GM19324 (cell line): ENCODE measurements at regions not wholly inside any gene's neighbourhood (a gene's known extent, or its start where the extent isn't known, plus 50 kb on each side); places are given as distances from the start of the nearest gene placed in this dataset.

Experiments used
- ATAC-seq: cut with Tn5 transposase; IDR thresholded peaks from one replicate; pipeline ENCODE4 v1.9.1; 2021; ENCODE audit warnings: mild to moderate bottlenecking, moderate library complexity; ENCODE audit not compliant: unreplicated experiment, low FRiP score

- no peak for ATAC-seq
Observed at GRCh38 chr5:4537489-4537888, 602.6 kb upstream of the ADAMTS16 start.

DNA sequence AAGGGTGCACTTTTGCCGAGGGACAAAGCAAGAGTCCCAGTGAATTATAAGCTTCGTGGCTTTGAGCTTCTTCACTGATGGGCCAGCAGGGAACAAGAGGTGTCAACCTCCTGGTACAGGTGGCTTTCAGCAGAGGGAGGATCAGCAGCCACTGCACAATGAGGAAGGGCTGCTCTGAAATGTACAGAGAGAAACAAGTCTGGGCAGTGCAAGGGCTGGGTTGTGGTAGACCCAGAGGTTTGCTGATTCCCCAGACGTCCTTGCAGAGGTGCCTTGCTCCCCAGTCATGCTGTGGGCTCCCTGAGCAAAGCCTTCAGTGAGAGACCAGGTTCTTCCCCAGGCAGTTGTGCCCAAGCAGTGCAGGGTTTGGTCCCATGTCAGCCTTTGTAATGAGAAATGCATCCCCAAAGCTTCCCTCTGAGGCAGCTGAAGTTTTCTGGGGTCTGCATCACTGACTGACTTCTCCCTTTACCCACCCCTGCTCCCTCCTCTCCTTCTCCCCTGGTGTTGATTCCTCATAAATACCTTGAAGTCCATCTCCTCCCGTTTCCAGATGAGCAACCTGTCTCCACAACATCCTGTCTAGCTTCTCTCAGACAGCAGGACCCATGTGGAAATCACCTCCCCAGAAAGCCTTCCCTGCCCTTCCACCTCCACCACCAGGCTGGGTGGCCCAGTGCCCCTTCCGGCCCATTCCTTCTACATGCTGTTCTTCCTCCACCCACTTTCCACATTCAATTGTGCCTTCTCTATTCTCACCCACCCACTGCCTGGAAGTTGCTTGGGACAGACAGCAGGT, 599.6 kb upstream of the ADAMTS16 start:
- no peak for ATAC-seq

DNA sequence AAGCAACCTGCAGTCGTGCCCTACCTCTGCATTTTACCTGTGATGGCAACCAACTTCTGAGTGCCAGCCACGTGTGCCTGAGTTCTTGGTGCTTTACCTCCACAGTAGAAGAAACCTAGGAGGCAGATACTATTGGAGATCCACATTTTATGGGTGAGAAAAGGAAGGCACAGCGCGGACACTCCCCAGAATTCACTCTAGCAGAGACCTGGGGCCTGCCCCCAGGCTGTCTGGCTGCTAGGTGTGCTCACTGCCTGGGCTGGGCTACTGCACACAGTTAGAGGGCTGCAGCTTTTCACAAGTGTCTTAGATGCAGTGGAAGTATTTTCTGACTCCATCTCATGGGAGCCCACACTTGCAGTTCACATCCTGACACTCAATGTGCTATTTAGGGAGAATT, 598.8 kb upstream of the ADAMTS16 start:
- no peak for ATAC-seq

GRCh38 chr5:4542145-4542778, 597.9 kb upstream of the ADAMTS16 start:
- no peak for ATAC-seq

DNA sequence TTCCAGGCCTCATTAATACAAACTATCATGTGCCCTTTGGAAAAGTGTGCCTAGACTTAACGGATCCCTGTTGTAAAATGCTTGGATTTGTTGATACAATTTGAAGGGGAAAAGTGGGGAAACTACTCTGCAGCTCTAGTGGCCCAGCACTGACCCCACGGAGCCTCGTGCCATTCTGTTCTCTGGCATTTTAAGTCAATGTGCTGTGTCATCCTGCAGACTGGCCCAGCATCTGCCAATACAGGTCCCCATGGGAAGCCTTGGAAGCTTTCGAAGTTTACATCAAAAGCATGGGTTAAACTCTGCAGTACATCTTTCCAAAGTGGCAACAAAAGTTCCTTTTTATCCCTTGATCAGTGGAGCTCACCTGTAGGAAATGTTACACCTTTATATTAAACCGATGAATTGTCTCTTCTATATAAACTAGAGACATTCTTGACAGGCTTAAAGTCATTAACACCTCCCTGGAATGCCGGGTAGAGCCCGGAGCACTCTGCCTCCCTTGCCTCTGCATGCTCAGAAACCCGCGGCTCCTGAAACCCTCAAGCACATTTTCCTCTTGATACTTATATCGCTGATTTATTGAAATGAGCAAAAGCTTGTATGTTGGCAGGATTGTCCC, 596.0 kb upstream of the ADAMTS16 start:
- no peak for ATAC-seq

DNA sequence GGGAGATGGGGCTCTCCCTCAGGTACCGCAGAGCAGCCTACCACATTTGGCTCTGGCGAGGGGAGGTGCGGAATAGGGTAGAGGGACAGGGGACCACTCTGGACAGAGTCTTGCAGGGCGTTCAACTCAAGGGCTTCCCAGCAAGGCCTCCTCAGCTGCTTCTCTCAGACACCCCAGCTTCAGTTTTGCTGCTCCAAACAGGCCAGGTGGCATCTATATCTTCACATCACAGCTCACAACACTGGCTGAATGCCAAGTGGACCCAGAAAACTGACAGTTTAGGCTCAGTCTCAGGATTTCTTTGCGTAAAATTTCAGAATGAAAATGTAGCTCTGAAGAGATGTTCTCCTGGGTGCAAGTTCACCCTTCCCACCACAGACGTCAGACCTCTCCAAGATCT, 592.6 kb upstream of the ADAMTS16 start:
- ATAC-seq, result no peak

GRCh38 chr5:4548341-4548740, 591.8 kb upstream of the ADAMTS16 start:
- ATAC-seq, result no peak

DNA sequence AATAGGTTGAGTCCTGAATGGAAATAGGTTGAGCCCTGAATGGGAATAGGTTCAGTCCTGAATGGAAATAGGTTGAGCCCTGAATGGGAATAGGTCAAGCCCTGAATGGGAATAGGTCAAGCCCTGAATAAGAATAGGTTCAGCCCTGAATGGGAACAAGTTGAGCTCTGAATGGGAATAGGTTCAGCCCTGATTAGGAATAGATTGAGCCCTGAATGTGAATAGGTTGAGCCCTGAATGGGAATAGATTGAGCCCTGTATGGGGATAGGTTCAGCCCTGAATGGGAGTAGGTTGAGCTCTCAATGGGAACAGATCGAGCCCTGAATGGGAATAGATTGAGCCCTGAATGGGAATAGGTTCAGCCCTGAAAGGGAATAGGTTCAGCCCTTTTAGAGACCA, 590.8 kb upstream of the ADAMTS16 start:
- no peak for ATAC-seq

DNA sequence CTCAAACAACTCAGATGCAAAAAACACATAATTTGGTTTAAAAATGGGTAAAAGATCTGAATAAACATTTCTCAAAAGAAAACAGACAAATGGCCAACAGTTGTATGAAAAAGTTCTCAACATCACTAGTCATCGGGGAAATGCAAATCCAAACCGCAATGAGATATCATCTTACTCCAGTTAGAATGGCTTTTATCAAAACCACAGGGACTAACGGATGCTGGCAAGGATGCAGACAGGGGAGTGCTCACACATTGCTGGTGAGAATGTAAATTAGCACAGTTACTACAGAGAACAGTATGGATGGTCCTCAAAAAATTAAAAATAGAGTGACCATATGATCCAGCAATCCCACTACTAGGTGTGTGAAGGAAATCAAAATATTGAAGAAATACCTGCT, 589.1 kb upstream of the ADAMTS16 start:
- no peak for ATAC-seq

GRCh38 chr5:4553130-4553529, 587.0 kb upstream of the ADAMTS16 start:
- no peak for ATAC-seq

GRCh38 chr5:4553978-4554377, 586.2 kb upstream of the ADAMTS16 start:
- ATAC-seq, result no peak

- no peak for ATAC-seq
Observed at GRCh38 chr5:4555725-4556285, 584.3 kb upstream of the ADAMTS16 start.

GRCh38 chr5:4561403-4561802, 578.7 kb upstream of the ADAMTS16 start:
- no peak for ATAC-seq

DNA sequence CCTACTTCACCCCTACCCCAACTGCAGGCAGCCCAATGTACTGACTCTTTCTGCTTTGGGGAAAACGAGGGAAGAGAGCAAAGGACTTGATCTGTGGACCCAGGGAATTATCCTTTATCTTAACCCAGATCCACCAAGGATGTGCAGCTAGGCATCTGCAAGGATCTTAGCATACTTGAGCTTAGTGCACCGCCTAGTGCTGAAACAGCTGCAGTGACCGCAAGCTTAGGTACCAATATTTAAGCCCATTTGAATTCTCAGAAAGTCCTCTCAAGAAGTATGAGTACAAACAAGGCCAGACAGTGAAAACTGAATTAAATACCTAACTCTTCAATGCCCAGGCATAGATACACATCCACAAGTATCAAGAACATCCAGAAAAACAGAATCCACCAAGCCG, 576.7 kb upstream of the ADAMTS16 start:
- ATAC-seq, result no peak

DNA sequence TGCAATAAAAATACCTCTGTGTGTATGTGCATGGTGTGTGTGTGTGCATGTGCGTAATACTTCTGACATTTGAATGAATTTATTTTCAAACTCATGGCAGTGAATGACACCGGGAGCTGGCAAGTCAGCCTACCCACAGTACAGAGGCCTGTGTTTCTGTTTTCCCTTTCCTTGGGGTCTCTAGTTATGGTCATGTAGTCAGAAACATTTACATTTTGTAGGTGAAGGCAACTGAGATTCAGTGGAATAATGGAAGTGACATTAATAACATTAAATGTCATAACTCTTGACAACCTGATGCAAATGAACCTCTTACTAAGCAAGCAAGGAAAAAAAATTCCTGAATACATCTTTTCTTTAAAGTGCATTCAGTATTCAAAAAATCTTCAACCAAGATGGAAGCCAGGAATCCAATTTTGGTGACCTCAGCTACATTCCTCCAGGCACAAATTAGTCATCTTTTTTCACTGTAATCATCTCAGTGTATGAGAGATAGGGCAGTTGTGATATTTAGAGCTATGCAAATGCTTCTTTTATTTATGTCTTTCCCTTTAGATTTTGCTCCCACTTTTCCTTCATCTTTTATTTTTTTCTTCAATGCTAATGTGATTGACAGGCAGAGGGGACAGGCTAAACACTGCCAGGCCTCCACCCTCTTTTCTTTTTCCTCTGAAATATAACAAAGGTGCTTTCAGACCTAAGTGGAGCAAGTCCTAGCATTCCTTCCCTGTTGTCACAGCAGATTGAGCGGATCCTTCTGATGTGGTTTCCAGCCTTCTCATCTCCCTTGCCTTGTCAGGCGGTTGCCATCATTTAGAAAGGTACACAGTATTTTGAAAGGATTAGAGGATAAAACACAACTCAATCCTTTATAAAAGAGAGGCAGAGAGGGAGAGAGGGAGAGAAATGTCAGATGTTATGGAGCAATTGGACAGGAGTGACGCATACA, 569.8 kb upstream of the ADAMTS16 start:
- no peak for ATAC-seq

DNA sequence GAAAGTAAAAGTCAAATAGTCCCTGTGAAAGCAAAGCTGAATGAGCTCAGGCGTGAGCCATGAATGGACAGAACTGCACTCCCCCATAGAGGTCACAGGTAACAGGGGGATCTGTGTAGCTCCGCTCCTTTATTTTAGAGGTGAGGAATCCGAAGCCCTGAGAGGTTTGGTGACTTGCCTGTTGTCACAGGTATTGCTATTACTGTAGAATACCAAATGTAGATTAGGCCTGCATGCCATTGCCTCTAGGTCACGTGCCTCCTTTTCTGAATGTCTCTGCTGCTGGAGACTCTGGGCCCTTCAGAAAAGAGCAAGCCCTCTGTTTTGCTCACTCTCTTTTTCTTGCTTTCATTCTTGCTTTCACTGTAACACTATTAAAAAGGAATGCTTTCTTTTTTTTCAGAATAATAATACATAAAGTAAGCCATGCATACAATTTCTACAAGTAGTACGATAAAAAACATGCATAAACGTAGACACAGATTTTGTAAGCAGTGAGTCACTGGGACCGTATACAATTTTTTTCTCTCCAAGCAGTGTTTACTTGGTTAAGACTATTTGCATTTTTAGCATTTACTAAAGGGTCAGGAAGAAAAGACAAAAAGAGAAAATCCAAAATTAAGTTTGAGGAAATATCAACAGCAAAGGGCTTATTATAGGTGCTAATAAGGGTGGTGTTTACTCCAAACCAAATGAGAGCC, 568.7 kb upstream of the ADAMTS16 start:
- no peak for ATAC-seq

GRCh38 chr5:4572311-4573100, 567.6 kb upstream of the ADAMTS16 start:
- no peak for ATAC-seq

GRCh38 chr5:4575608-4576007, 564.5 kb upstream of the ADAMTS16 start:
- ATAC-seq, result no peak

DNA sequence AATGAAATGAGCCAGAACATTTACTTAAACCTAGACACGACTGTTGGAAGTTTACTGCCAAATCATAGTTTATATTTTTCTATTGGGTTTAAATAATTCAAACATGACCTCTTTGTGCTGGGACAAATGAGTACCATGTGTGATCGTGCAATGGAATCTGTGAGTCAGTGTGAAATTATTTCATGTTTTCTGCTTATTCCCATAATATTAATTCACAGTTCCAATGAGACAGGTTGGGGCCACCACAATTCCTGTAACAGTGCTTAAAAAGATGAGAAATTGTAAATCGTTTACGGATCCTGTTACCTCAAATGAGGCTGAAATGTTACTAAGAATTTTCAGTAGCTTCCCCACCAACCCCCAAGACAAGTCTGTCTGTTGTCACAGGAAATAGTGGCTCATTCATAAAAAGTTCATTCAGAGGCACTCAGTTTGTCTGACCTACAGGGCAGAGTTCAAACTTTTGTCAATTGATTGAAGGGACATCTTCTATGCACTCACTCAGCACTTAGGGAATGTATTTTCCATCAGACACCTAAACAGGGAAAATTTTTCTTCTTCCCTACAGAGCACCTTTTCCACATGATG, 563.9 kb upstream of the ADAMTS16 start:
- ATAC-seq, result no peak
